AG09309 (cell line): ENCODE measurements at regions not wholly inside any gene's neighbourhood (a gene's known extent, or its start where the extent isn't known, plus 50 kb on each side); places are given as distances from the start of the nearest gene placed in this dataset.

Experiments used
- DNase-seq: peaks from one replicate; pipeline ENCODE4 v3.0.0-alpha.2; 2010; ENCODE audit warnings: low read depth
- H3K4me3 ChIP-seq: 2 replicates; pipeline ENCODE4 v1.5.1; 2011; ENCODE audit warnings: mild to moderate bottlenecking, low read depth, low read length, moderate library complexity; ENCODE audit not compliant: control insufficient read depth
- TF ChIP-seq, protein P1 (sequence below): IDR thresholded peaks from 2 replicates; pipeline ENCODE4 v1.5.1; 2011; ENCODE audit warnings: mild to moderate bottlenecking, low read depth, low read length, inconsistent platforms; ENCODE audit not compliant: insufficient read depth, control insufficient read depth; ENCODE audit errors: missing control alignments

DNA sequence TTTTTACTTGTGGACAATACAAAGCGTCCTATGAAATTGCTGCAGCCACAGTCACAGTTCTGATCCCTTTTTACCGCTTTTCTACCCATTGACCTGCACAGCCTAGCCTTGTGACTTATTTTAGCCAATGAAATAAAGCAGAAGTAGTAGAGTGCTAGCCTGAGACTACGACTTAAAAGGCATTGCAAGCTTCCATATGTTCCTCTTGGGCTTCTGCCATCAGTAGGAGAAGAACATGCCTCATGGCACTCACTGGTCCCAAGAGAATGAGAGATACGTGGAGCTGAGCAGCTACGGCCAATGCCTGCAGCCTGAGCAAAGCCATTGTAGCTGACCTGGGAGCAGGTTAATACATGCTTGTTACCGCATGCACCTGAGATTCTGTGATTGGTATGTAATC is 416.6 kb upstream of the CLINT1 start:
- DNase-seq: no peak
- TF ChIP-seq, protein P1, sequence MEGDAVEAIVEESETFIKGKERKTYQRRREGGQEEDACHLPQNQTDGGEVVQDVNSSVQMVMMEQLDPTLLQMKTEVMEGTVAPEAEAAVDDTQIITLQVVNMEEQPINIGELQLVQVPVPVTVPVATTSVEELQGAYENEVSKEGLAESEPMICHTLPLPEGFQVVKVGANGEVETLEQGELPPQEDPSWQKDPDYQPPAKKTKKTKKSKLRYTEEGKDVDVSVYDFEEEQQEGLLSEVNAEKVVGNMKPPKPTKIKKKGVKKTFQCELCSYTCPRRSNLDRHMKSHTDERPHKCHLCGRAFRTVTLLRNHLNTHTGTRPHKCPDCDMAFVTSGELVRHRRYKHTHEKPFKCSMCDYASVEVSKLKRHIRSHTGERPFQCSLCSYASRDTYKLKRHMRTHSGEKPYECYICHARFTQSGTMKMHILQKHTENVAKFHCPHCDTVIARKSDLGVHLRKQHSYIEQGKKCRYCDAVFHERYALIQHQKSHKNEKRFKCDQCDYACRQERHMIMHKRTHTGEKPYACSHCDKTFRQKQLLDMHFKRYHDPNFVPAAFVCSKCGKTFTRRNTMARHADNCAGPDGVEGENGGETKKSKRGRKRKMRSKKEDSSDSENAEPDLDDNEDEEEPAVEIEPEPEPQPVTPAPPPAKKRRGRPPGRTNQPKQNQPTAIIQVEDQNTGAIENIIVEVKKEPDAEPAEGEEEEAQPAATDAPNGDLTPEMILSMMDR: no peak
- H3K4me3 ChIP-seq: no peak overlapping the region

DNA sequence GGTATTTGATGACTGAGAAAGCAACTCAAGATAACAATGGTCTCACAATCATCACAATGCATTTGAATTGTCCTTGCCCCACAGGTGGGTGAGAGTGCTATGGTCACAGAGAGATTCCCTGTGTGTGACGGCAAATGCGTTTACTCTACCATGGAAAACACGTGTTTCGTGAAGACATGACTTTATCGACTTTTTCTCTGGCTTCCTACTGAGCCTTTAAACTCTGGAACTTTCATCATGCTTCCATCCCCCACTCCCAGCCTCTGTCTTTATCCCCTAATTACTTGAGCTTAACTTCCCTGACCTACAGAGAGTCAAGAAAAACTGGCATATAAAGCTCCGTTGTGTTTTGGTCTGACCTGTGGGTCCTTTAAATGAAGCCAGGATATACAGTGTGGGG is 414.1 kb upstream of the CLINT1 start:
- no peak for DNase-seq

DNA sequence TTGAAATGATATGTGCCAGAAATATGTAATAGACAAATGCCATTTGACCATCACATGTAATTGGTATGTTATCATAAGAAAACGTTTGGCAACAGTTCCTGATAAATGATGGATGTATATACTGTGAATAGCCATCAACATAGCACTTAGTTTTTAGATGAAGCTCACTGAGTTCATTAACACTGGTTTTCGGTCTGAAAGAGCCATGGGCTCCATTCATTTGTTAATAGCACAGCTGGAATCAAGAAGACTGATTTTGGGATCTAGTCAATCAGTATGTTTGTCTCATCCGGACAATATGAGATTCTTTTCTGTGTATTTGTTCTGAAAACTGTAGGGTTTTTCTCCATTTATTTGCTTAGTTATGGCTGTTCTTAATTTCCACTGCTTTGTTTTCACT is 413.5 kb upstream of the CLINT1 start:
- no peak overlapping the region for H3K4me3 ChIP-seq
- TF ChIP-seq, protein P1: no peak
- no peak for DNase-seq

More for the DNA sequence above, 414.1 kb upstream of the CLINT1 start:
- H3K4me3 ChIP-seq: no peak overlapping the region
- TF ChIP-seq, protein P1: no peak

DNA sequence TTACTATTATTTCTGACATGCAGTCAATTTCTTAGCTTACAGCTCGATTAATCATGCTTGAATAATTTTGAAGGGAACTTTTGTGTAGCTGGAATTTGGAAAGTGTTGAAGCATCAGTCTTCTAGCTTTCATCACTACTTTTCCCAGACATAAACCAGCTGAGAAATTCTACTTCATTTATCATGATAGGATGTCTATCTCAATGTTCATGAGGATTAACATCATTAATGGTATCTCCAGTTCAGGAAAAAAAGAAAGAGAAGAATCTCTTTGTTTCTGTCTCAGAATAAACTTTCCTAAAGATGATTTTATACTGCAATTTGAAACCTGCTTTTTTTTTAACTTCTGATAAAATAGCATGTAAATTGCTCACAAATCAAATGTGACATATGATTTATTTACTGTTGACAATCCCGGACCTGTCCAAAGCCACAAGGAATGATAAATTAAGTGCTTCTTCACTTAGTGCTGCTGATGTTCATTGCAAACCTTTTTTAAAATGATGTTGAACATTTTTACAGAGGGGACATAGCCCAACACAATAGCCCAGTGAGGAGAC is 412.1 kb upstream of the CLINT1 start:
- TF ChIP-seq, protein P1: no peak

DNA sequence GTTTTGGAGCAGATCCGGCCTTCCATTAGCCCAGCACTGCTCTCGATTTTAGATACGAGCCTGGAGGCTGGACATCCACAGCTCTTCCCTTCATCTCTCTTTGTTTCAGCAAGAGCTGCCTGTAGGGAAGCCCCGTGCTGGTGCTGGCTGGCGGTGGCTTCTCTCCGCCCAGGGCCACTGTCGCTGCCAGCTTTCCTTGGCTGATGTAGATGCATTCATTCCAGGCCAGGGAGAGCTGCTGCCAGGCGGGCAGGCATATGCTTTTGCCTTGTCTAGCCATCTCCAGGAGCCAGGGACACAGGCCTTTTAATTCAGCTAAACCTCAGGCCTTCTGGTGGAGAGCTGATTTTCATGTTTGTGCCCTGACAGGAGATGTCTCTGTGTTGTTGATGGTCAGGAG is 409.3 kb upstream of the CLINT1 start:
- TF ChIP-seq, protein P1: no peak
- no peak for DNase-seq
- H3K4me3 ChIP-seq: no peak overlapping the region

More for the DNA sequence above, 412.1 kb upstream of the CLINT1 start:
- no peak overlapping the region for H3K4me3 ChIP-seq
- DNase-seq: no peak

DNA sequence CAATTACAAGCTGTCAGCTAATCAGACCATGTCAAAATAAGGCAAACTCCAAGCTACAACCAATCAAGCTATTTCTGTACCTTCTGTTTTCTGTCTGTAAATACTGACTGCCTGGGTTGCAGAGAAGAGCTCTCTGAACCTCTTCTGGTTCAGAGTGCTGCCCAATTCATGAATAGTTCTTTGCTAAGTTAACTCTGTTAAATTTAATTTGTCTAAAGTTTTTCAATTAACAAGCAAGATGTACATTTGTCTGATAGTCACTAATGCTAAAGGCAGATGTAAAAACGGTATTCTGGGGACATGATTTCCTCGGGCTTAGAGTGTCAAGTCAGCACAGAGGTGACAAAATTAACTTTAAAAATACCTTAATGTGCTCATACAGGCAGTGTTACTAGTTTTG is 408.3 kb upstream of the CLINT1 start:
- no peak for DNase-seq
- H3K4me3 ChIP-seq: no peak overlapping the region
- TF ChIP-seq, protein P1: no peak

DNA sequence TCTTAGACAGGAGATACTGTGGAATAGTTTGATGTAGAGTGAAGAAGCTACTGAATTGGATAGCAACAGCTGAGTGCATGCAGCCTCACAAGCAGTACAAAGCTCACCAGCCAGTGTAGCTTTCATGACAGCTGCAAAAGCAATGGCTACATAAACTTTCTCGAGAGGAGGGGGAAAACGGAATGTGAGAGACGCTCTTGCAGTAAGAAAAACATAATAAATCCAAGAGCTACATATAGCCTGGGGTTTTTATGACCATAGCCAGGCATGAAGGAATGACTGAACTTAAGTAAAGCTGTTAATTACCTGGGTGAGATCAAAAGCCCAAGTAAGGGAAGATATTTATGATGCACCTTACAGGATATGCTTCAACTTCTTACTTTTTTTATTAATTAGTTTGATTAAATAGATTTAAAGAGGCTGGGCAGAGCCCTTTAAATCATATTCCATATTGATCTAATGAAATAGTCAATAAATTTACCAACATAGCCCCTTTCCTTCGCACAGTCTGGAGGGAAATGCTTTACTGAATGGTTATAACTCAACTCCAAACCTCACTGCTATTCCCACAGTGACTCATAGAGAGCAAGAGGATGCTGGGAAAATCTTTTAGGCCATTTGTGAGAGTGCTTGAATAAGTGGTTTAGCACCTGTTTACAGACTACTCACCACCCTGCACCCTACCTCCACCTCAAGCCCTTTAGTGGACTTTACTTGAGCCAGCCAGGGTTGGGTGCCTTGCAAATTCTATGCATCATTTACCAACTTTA is 407.2 kb upstream of the CLINT1 start:
- TF ChIP-seq, protein P1: no peak
- DNase-seq: no peak

More for the DNA sequence above, 407.2 kb upstream of the CLINT1 start:
- no peak overlapping the region for H3K4me3 ChIP-seq
